Spleen (tissue), 7 donors: ENCODE measurements at regions not wholly inside any gene's neighbourhood (a gene's known extent, or its start where the extent isn't known, plus 50 kb on each side); places are given as distances from the start of the nearest gene placed in this dataset.

ENCODE experiments used
- microRNA-seq, 3 donors: library from miRNA; unstranded; fragments of <30 nt; microRNA quantifications; one replicate each; pipeline versions ENCODE4 to v1.1.0, GENCODE V29; 2019 to 2020
- small RNA-seq, 4 donors: library from RNA; depleted of rRNA; stranded (forward); fragments of <200 nt; gene quantifications; one replicate each; pipeline ENCODE3, GENCODE V24; 2016
- donor health status: DM: no; HTN: no; CAD: no; lungs with moderate emphysema.
- donor health status: DM: no; HTN: no; CAD: no.
- donor health status: DM: yes; HTN: yes; CAD: no.

Small RNA genes lying in the stretch of these regions (microRNA-seq; reads per million reads assigned to microRNA genes)
- gene MIR4445: 0 reads per million in 3 donors

Small RNA genes lying in the stretch of these regions (small RNA-seq; reads per million reads assigned to genes)
- gene AC078918.1: 0 reads per million in 4 donors
- 0 reads per million in 4 donors for gene MIR4445
- 0 reads per million in 4 donors for gene RF00019
- 0 reads per million in 4 donors for gene RNU6ATAC15P
